Breast epithelium (tissue), 4 donors: ENCODE measurements at regions not wholly inside any gene's neighbourhood (a gene's known extent, or its start where the extent isn't known, plus 50 kb on each side); places are given as distances from the start of the nearest gene placed in this dataset.

Source experiments
- DNase-seq, 2 donors: peaks; one replicate each; pipeline ENCODE4 v3.0.0-alpha.2; 2019; ENCODE audit warnings: low spot score in 2 of 2
- H3K27ac ChIP-seq, 2 donors: fragments of 200-600 bp; sonication (generic) in 1 of 2; one replicate each; pipeline ENCODE4 v1.5.1; 2016 to 2019; ENCODE audit warnings: mild to moderate bottlenecking in 1 of 2
- H3K27me3 ChIP-seq, 2 donors: fragments of 200-600 bp; sonication (generic) in 1 of 2; one replicate each; pipeline versions ENCODE4 v1.5.1 to v1.6.0; 2017 to 2019; ENCODE audit warnings: control low read depth in 1 of 2, mild to moderate bottlenecking in 1 of 2
- H3K36me3 ChIP-seq: fragments of 200-600 bp; one replicate; pipeline ENCODE4 v1.5.1; 2019
- H3K4me1 ChIP-seq, 2 donors: fragments of 200-600 bp; sonication (generic); one replicate each; pipeline ENCODE4 v1.5.1; 2016 to 2019; ENCODE audit warnings: control low read depth in 1 of 2
- H3K4me3 ChIP-seq, 3 donors: fragments of 200-600 bp; sonication (generic); 1 replicate in 2 of 3; 2 replicates in 1 of 3; pipeline ENCODE4 v1.5.1; 2016 to 2019; ENCODE audit warnings: mild to moderate bottlenecking in 3 of 3, moderate library complexity in 2 of 3
- H3K9me3 ChIP-seq, 2 donors: fragments of 200-600 bp; sonication (generic) in 1 of 2; one replicate each; pipeline ENCODE4 v1.5.1; 2016 to 2019; ENCODE audit warnings: control low read depth in 1 of 2
- POLR2A ChIP-seq: fragments of 450-650 bp; IDR thresholded peaks from one replicate; pipeline ENCODE4 v1.6.1; 2016; ENCODE audit warnings: antibody characterized with exemption, mild to moderate bottlenecking, moderate library complexity
- POLR2AphosphoS5 ChIP-seq, 3 donors: sonication (generic); formaldehyde crosslinking; IDR thresholded peaks; one replicate each; pipeline ENCODE4 v1.6.1; 2017; ENCODE audit warnings: antibody characterized with exemption in 3 of 3
- intact Hi-C: fragments of 100-400 bp; cut with DNase I; formaldehyde crosslinking; loops from one replicate; pipeline ENCODE4 v1.15.1; 2023; ENCODE audit warnings: low total_unique reads
- TF ChIP-seq, protein P1 (sequence below), 3 donors: fragments of 450-650 bp; IDR thresholded peaks; one replicate each; pipeline ENCODE4 v1.5.1; 2016 to 2017; ENCODE audit warnings: antibody characterized with exemption in 3 of 3, mild to moderate bottlenecking in 3 of 3, moderate library complexity in 3 of 3

DNA sequence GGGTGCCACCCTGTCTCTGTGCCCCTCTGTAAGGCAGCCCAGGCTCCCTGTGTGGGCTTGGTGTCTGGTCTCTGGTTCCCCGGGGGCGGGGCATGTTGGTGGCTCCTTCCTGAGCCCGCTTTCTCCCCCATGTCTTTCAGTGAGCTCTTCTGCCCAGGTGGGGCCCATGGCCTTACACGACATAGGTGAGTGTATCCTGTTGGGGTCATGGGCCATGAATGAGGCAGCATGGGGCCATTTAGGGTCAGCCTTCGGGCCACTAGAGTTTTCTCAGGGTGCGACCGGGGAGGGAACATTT, 195.1 kb downstream of the UBE3A start:
- intact Hi-C loops, result no loop called here
- Histone ChIP-seq H3K36me3 (no peaks in the 10 kb centered on the region), H3K4me1 (no peaks in the 10 kb centered on the region), H3K4me3 (no peak overlapping the region), H3K27ac (no peak overlapping the region), H3K9me3 (peaks cover 73 to 95% of the 10 kb centered on the region in 2 donors), H3K27me3 (no peaks in the 10 kb centered on the region)
- TF ChIP-seq, protein P1, sequence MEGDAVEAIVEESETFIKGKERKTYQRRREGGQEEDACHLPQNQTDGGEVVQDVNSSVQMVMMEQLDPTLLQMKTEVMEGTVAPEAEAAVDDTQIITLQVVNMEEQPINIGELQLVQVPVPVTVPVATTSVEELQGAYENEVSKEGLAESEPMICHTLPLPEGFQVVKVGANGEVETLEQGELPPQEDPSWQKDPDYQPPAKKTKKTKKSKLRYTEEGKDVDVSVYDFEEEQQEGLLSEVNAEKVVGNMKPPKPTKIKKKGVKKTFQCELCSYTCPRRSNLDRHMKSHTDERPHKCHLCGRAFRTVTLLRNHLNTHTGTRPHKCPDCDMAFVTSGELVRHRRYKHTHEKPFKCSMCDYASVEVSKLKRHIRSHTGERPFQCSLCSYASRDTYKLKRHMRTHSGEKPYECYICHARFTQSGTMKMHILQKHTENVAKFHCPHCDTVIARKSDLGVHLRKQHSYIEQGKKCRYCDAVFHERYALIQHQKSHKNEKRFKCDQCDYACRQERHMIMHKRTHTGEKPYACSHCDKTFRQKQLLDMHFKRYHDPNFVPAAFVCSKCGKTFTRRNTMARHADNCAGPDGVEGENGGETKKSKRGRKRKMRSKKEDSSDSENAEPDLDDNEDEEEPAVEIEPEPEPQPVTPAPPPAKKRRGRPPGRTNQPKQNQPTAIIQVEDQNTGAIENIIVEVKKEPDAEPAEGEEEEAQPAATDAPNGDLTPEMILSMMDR (IDR thresholded peaks at IDR 0.05), result no peak
- TF ChIP-seq POLR2AphosphoS5 (IDR thresholded peaks at IDR 0.05) (no peak), POLR2A (no peak)
- DNase-seq, result peak; percentile 7 to 19

DNA sequence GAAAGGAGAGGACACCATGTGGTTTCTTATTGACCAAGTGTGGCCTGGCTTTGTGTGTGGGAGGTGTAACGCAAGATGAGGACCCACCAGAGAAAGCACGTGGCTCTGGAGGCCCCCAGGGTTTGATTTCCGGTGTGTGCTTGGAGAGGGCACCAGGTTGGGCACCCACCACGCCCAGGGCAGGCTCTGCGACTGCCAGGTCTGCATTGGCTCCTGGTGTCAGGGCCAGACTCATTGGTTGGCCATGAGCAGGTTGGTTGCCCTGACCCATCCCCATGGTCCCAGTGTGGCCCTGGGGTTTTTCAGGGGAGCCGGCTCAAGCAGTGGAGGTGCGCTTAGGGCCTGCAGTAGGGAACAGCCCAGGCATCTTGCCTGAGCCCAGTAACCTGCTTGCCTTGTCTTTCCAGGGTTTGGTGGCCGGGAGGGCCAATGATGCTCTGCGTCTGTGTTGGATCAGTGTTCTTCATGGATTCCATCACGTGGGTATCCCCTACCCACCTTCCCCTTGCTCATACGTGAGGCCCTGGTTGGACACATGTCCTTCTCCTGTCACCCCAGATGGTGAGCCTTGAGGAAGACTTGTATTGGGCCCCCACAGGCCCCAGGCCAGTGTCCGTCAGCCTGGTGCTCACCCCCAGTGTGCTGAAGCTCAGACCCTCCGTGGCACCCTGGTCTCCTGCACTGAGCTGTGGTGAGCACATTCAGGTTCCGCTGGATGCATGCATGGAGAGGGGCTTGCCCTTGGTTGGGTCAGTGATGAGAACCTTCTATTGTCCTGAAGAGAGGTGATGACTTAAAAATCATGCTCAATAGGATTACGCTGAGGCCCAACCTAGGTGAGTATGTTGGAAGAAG, 193.9 kb downstream of the UBE3A start:
- Histone ChIP-seq H3K27ac (no peak overlapping the region), H3K36me3 (no peaks in the 10 kb centered on the region), H3K9me3 (peaks cover 72 to 93% of the 10 kb centered on the region in 2 donors), H3K4me1 (no peaks in the 10 kb centered on the region), H3K27me3 (no peaks in the 10 kb centered on the region), H3K4me3 (no peak overlapping the region)
- peak; percentile 1 to 37 for DNase-seq
- TF ChIP-seq POLR2A (no peak), POLR2AphosphoS5 (IDR thresholded peaks at IDR 0.05) (no peak)
- TF ChIP-seq, protein P1 (IDR thresholded peaks at IDR 0.05), result no peak
- intact Hi-C loops, result no loop called here

DNA sequence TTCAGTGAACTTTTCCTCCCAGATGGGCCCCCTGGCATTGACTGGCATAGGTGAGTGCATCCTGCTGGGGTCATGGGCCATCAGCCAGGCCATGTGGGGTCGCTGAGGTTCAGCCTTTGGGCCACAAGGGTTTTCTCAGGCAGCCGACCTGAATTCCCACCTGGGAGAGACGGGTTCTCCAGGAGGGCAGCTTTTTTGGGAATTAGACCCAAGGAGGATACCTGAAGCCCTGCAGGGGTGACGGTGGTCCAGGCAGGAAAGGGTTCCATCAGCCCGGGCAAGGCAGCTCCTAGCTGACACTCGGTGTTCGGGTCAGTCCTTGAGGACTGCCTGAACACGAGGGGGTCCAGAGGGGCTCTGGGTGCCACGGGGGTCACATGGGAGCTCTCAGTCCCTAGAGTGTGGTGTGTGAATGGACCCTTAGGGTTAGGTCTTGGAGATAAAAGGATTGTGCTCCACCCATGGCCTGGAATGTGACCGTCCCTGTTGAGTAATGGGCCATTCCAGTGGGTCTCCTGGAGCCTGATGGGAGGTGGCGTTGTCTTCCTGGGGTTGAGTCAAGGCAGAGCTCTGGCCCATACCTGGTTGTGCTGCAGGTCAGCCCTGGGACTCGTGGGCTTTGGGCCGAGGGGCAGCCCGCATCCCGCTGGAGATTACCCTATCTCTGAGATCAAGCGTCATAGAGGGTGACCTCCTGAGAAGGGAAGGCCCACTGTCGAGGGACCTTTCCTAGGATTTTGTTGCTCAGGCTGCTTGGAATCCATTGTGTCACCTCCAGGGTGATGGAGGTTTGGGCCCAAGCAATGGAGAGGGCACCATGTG, 192.8 kb downstream of the UBE3A start:
- H3K27ac ChIP-seq, result no peak overlapping the region
- peak; percentile 3 to 38 for DNase-seq
- H3K4me1 ChIP-seq, result no peaks in the 10 kb centered on the region
- no peak for TF ChIP-seq POLR2AphosphoS5 (IDR thresholded peaks at IDR 0.05)
- TF ChIP-seq POLR2A, result no peak
- TF ChIP-seq, protein P1 (IDR thresholded peaks at IDR 0.05), result no peak
- no peaks in the 10 kb centered on the region for H3K27me3 ChIP-seq
- peaks cover 72 to 86% of the 10 kb centered on the region in 2 donors for H3K9me3 ChIP-seq
- no peak overlapping the region for H3K4me3 ChIP-seq
- intact Hi-C loops, result no loop called here
- no peaks in the 10 kb centered on the region for H3K36me3 ChIP-seq

DNA sequence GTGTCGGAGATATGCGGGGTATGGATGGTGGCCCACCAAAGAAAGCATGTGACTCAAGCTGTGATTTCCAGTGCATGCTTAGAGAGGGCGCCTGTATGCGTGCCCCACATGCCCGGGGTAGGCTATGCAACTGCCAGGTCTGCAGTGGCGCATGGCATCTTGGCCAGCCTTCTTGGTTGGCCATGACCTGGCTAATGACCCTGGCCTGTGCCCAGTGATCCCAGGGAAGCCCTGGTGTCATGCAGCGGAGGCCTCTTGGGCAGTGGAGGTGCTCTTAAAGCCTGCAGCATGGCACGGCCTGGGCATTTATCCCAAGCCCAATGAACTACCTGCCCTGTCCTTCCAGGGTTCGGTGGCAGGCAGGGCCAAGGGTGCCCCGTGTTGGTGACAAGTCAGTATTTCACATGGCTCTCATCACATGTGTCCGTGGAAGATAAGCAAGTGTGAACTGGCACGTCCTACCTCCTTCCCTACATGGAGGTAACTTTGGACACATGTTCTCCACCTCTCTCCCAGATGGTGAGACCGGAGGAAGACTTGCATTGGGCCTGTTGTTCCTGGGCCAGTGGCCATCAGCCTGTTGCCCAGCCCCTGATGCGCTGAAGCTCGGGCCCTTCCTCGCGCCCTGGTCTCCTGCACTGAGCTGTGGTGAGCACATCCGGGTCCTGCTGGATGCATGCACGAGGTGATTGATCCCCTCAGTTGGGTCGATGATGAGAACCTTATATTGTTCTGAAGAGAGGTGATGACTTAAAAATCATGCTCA, 192.0 kb downstream of the UBE3A start:
- H3K27ac ChIP-seq, result no peak overlapping the region
- no peak overlapping the region for H3K4me3 ChIP-seq
- TF ChIP-seq POLR2AphosphoS5 (IDR thresholded peaks at IDR 0.05) (no peak), POLR2A (no peak)
- TF ChIP-seq, protein P1 (IDR thresholded peaks at IDR 0.05), result no peak
- H3K36me3 ChIP-seq, result no peaks in the 10 kb centered on the region
- no peaks in the 10 kb centered on the region for H3K4me1 ChIP-seq
- DNase-seq, result peak; percentile 10 to 44
- H3K27me3 ChIP-seq, result no peaks in the 10 kb centered on the region
- intact Hi-C loops, result no loop called here
- H3K9me3 ChIP-seq, result peaks cover 76 to 86% of the 10 kb centered on the region in 2 donors
